Neural cell (in vitro differentiated cells): ENCODE measurements at regions not wholly inside any gene's neighbourhood (a gene's known extent, or its start where the extent isn't known, plus 50 kb on each side); places are given as distances from the start of the nearest gene placed in this dataset.

Experiments used
- H2AFZ ChIP-seq: fragments of 200-600, 300-800 bp; sonication (generic), shearing (Covaris generic); 2 replicates; pipeline ENCODE4 v1.6.0; 2014; ENCODE audit warnings: low read depth, mild to moderate bottlenecking, antibody characterized with exemption, low read length, moderate library complexity
- H3F3A ChIP-seq: fragments of 200-600 bp; shearing (Covaris generic); 2 replicates; pipeline ENCODE4 v1.6.1; 2016; ENCODE audit warnings: mild to moderate bottlenecking, moderate library complexity, mixed read lengths, antibody characterized with exemption, low read length; ENCODE audit not compliant: insufficient read depth, poor library complexity, severe bottlenecking
- H3K27ac ChIP-seq: fragments of 200-600, 300-800 bp; sonication (generic), shearing (Covaris generic); 2 replicates; pipeline ENCODE4 v1.5.1; 2014; ENCODE audit warnings: mild to moderate bottlenecking, low read length, moderate library complexity
- H3K27me3 ChIP-seq: fragments of 300-800, 200-600 bp; sonication (generic), shearing (Covaris generic); 2 replicates; pipeline ENCODE4 v1.6.0; 2014; ENCODE audit warnings: mild to moderate bottlenecking, low read depth, low read length, moderate library complexity; ENCODE audit not compliant: insufficient read depth
- H3K36me3 ChIP-seq: fragments of 300-800, 200-600 bp; sonication (generic), shearing (Covaris generic); 2 replicates; pipeline ENCODE4 v1.5.1; 2014; ENCODE audit warnings: mild to moderate bottlenecking, antibody characterized with exemption, low read length, moderate library complexity; ENCODE audit not compliant: insufficient read depth
- H3K4me2 ChIP-seq: fragments of 300-800, 200-600 bp; sonication (generic), shearing (Covaris generic); 2 replicates; pipeline ENCODE4 v1.6.0; 2014; ENCODE audit warnings: mild to moderate bottlenecking, low read length
- H3K4me3 ChIP-seq: fragments of 300-800, 200-600 bp; sonication (generic), shearing (Covaris generic); 2 replicates; pipeline ENCODE4 v1.5.1; 2014; ENCODE audit warnings: mild to moderate bottlenecking, low read length, moderate library complexity
- H3K79me2 ChIP-seq: fragments of 200-600 bp; shearing (Covaris generic); replicated peaks from 2 replicates; pipeline ENCODE4 v1.6.0; 2014; ENCODE audit warnings: mild to moderate bottlenecking, low read length, moderate library complexity; ENCODE audit not compliant: insufficient read depth
- H3K9ac ChIP-seq: fragments of 300-800, 200-600 bp; sonication (generic), shearing (Covaris generic); 2 replicates; pipeline ENCODE4 v1.6.1; 2016; ENCODE audit warnings: mild to moderate bottlenecking, low read length, mixed read lengths
- H3K9me2 ChIP-seq: fragments of 200-600 bp; shearing (Covaris generic); 2 replicates; pipeline ENCODE4 v1.6.1; 2016; ENCODE audit warnings: mild to moderate bottlenecking, low read length, mixed read lengths; ENCODE audit not compliant: insufficient read depth
- H3K9me3 ChIP-seq: fragments of 200-600, 300-800 bp; sonication (generic), shearing (Covaris generic); 2 replicates; pipeline ENCODE4 v1.6.1; 2016; ENCODE audit warnings: mild to moderate bottlenecking, mixed run types, low read length, moderate library complexity, mixed read lengths
- H4K20me1 ChIP-seq: fragments of 200-600 bp; shearing (Covaris generic); 2 replicates; pipeline ENCODE4 v1.6.1; 2016; ENCODE audit warnings: mild to moderate bottlenecking, mixed run types; ENCODE audit not compliant: insufficient read depth
- CTCF ChIP-seq: fragments of 450-650 bp; IDR thresholded peaks from 2 replicates; pipeline ENCODE4 v1.5.1; 2014; ENCODE audit warnings: antibody characterized with exemption, mild to moderate bottlenecking, moderate library complexity; ENCODE audit not compliant: poor library complexity, severe bottlenecking
- EP300 ChIP-seq: fragments of 450-650 bp; conservative IDR thresholded peaks from 2 replicates; pipeline ENCODE4 v1.6.1; 2014; ENCODE audit warnings: antibody characterized with exemption, mild to moderate bottlenecking, moderate library complexity; ENCODE audit not compliant: poor library complexity, severe bottlenecking
- EZH2 ChIP-seq: fragments of 200-600, 300-800 bp; shearing (Covaris generic), sonication (generic); IDR thresholded peaks from 2 replicates; pipeline ENCODE4 v1.6.1; 2014; ENCODE audit warnings: antibody characterized with exemption, low read length, borderline replicate concordance, mild to moderate bottlenecking; ENCODE audit not compliant: insufficient read depth, poor library complexity, severe bottlenecking
- MXI1 ChIP-seq: fragments of 450-650 bp; conservative IDR thresholded peaks from 2 replicates; pipeline ENCODE4 v1.6.1; 2014; ENCODE audit warnings: antibody characterized with exemption, mild to moderate bottlenecking; ENCODE audit not compliant: poor library complexity, severe bottlenecking
- POLR2AphosphoS5 ChIP-seq: IDR thresholded peaks from 2 replicates; pipeline ENCODE4 v1.6.1; 2012
- RAD21 ChIP-seq: fragments of 450-650 bp; conservative IDR thresholded peaks from 2 replicates; pipeline ENCODE4 v1.6.1; 2014; ENCODE audit warnings: antibody characterized with exemption, mild to moderate bottlenecking, moderate library complexity
- REST ChIP-seq: IDR thresholded peaks from 2 replicates; pipeline ENCODE4 v1.6.1; 2012; ENCODE audit warnings: borderline replicate concordance
- SMC3 ChIP-seq: fragments of 450-650 bp; conservative IDR thresholded peaks from 2 replicates; pipeline ENCODE4 v1.6.1; 2014; ENCODE audit warnings: antibody characterized with exemption, mild to moderate bottlenecking, moderate library complexity; ENCODE audit not compliant: poor library complexity
- TAF1 ChIP-seq: IDR thresholded peaks from 2 replicates; pipeline ENCODE4 v1.6.1; 2012; ENCODE audit warnings: low read depth

GRCh38 chr11:45424411-45425180 lies 138.5 kb upstream of the SYT13 start:
- Histone ChIP-seq H2AFZ (no peak overlapping the region), H3K4me2 (no peak overlapping the region), H3K36me3 (no peaks in the 10 kb centered on the region), H3K9me2 (no peaks in the 10 kb centered on the region), H3K4me3 (no peak overlapping the region), H3K79me2 (no peaks in the 10 kb centered on the region), H3K27ac (no peak overlapping the region), H3F3A (no peaks in the 10 kb centered on the region), H3K9me3 (no peaks in the 10 kb centered on the region), H4K20me1 (no peaks in the 10 kb centered on the region), H3K27me3 (no peaks in the 10 kb centered on the region), H3K9ac (no peak overlapping the region)
- TF ChIP-seq RAD21 (no peak), EP300 (no peak), MXI1 (no peak), CTCF (no peak), REST (no peak), TAF1 (no peak), EZH2 (no peak), SMC3 (no peak), POLR2AphosphoS5 (no peak)

GRCh38 chr11:45423475-45424120 lies 137.5 kb upstream of the SYT13 start:
- Histone ChIP-seq H3K9me3 (no peaks in the 10 kb centered on the region), H3K9ac (no peak overlapping the region), H3K27me3 (no peaks in the 10 kb centered on the region), H3K4me3 (no peak overlapping the region), H3K36me3 (no peaks in the 10 kb centered on the region), H4K20me1 (no peaks in the 10 kb centered on the region), H3K79me2 (no peaks in the 10 kb centered on the region), H3F3A (no peaks in the 10 kb centered on the region), H3K9me2 (no peaks in the 10 kb centered on the region), H3K27ac (no peak overlapping the region), H2AFZ (no peak overlapping the region), H3K4me2 (no peak overlapping the region)
- TF ChIP-seq SMC3 (no peak), EZH2 (no peak), EP300 (no peak), TAF1 (no peak), CTCF (no peak), MXI1 (no peak), RAD21 (no peak), REST (no peak), POLR2AphosphoS5 (no peak)
